ENCODE measurements at regions not wholly inside any gene's neighbourhood (a gene's known extent, or its start where the extent isn't known, plus 50 kb on each side); places are given as distances from the start of the nearest gene placed in this dataset.

GRCh38 chr4:138410266-138410665 is 168.1 kb upstream of the SLC7A11 start:
- no peak overlapping the region for H3K4me3 ChIP-seq (ENCODE audit: low read depth, low read length)
- TF ChIP-seq POLR2A (IDR thresholded peaks at IDR 0.05; ENCODE audit: extremely low read depth, insufficient read length): no peak
- no peak for TF ChIP-seq MAX (IDR thresholded peaks at IDR 0.05; ENCODE audit: low read depth, low read length)
- no peak for TF ChIP-seq MYC (IDR thresholded peaks at IDR 0.05; ENCODE audit: low read depth, low read length)
- no peak for TF ChIP-seq CTCF (IDR thresholded peaks at IDR 0.05; ENCODE audit: low read depth, low read length)
- no peak for DNase-seq (ENCODE audit: low read depth)

- H3K4me3 ChIP-seq (ENCODE audit: low read depth, low read length): no peak overlapping the region
- TF ChIP-seq CTCF (IDR thresholded peaks at IDR 0.05; ENCODE audit: low read depth, low read length): no peak
- DNase-seq (ENCODE audit: low read depth): no peak
Measured at GRCh38 chr4:138409670-138410069, 167.5 kb upstream of the SLC7A11 start.

GRCh38 chr4:138408758-138409157 is 166.6 kb upstream of the SLC7A11 start:
- TF ChIP-seq POLR2A (IDR thresholded peaks at IDR 0.05; ENCODE audit: extremely low read depth, insufficient read length) (no peak), CTCF (IDR thresholded peaks at IDR 0.05; ENCODE audit: low read depth, low read length) (no peak), MAX (IDR thresholded peaks at IDR 0.05; ENCODE audit: low read depth, low read length) (no peak), MYC (IDR thresholded peaks at IDR 0.05; ENCODE audit: low read depth, low read length) (no peak)
- peak; percentile 36 for DNase-seq (ENCODE audit: low read depth)
- no peak overlapping the region for H3K4me3 ChIP-seq (ENCODE audit: low read depth, low read length)

- H3K4me3 ChIP-seq (ENCODE audit: low read depth, low read length): no peak overlapping the region
- TF ChIP-seq MYC (IDR thresholded peaks at IDR 0.05; ENCODE audit: low read depth, low read length) (no peak), POLR2A (IDR thresholded peaks at IDR 0.05; ENCODE audit: extremely low read depth, insufficient read length) (no peak), MAX (IDR thresholded peaks at IDR 0.05; ENCODE audit: low read depth, low read length) (no peak), CTCF (IDR thresholded peaks at IDR 0.05; ENCODE audit: low read depth, low read length) (no peak)
- no peak for DNase-seq (ENCODE audit: low read depth)
Measured at GRCh38 chr4:138407329-138407728, 165.2 kb upstream of the SLC7A11 start.

GRCh38 chr4:138406876-138407275 is 164.7 kb upstream of the SLC7A11 start:
- TF ChIP-seq MAX (IDR thresholded peaks at IDR 0.05; ENCODE audit: low read depth, low read length): peak; percentile 24
- TF ChIP-seq MYC (IDR thresholded peaks at IDR 0.05; ENCODE audit: low read depth, low read length): no peak
- DNase-seq (ENCODE audit: low read depth): peak; percentile 68
- peak overlapping the region; percentile 3 for H3K4me3 ChIP-seq (ENCODE audit: low read depth, low read length)

- H3K4me3 ChIP-seq (ENCODE audit: low read depth, low read length): peak overlapping the region; percentile 3
- TF ChIP-seq MYC (IDR thresholded peaks at IDR 0.05; ENCODE audit: low read depth, low read length) (0 out of 2 replicates have a peak, but pooled peaks have one; percentile 32), POLR2A (IDR thresholded peaks at IDR 0.05; ENCODE audit: extremely low read depth, insufficient read length) (no peak), CTCF (IDR thresholded peaks at IDR 0.05; ENCODE audit: low read depth, low read length) (no peak), MAX (IDR thresholded peaks at IDR 0.05; ENCODE audit: low read depth, low read length) (peak; percentile 66; the same call in 1 of the 2 replicates)
- peak; percentile 92 for DNase-seq (ENCODE audit: low read depth)
Measured at GRCh38 chr4:138405934-138406567, 163.9 kb upstream of the SLC7A11 start.
